GM12892 (cell line): ENCODE measurements at regions not wholly inside any gene's neighbourhood (a gene's known extent, or its start where the extent isn't known, plus 50 kb on each side); places are given as distances from the start of the nearest gene placed in this dataset.

Source experiments
- POLR2A ChIP-seq: IDR thresholded peaks from 2 replicates; pipeline ENCODE4 v1.6.1; 2011; ENCODE audit warnings: low read depth, low read length, control low read depth
- POLR2AphosphoS5 ChIP-seq: IDR thresholded peaks from 2 replicates; pipeline ENCODE4 v1.6.1; 2011; ENCODE audit warnings: low read depth, low read length, control low read depth
- TAF1 ChIP-seq: IDR thresholded peaks from 2 replicates; pipeline ENCODE4 v1.6.1; 2011; ENCODE audit warnings: low read depth, mild to moderate bottlenecking, control low read depth, low read length, borderline replicate concordance

- TF ChIP-seq POLR2AphosphoS5 (no peak), POLR2A (no peak), TAF1 (no peak)
Observed at GRCh38 chr11:130726234-130727037, 189.8 kb downstream of the SNX19 start.
